Smooth muscle cell (in vitro differentiated cells): ENCODE measurements at regions not wholly inside any gene's neighbourhood (a gene's known extent, or its start where the extent isn't known, plus 50 kb on each side); places are given as distances from the start of the nearest gene placed in this dataset.
A peak's percentile ranks its signal among the peaks of the same experiment; 100 is the strongest.

Experiments used
- DNase-seq: peaks from one replicate; lab custom pipeline; 2025; ENCODE audit not compliant: unreplicated experiment; lab: John Stamatoyannopoulos, UW
- H2AFZ ChIP-seq: fragments of 200-600 bp; sonication (generic); 2 replicates; pipeline ENCODE4 v1.6.0; 2016; ENCODE audit warnings: antibody characterized with exemption, low read depth, mild to moderate bottlenecking
- H3F3A ChIP-seq: fragments of 200-600 bp; sonication (generic); 2 replicates; pipeline ENCODE4 v1.6.0; 2017; ENCODE audit warnings: antibody characterized with exemption, low read depth
- H3K27ac ChIP-seq: fragments of 200-600 bp; sonication (generic); 2 replicates; pipeline ENCODE4 v1.5.1; 2016; ENCODE audit warnings: low read depth, mild to moderate bottlenecking
- H3K27me3 ChIP-seq: fragments of 200-600 bp; sonication (generic); 2 replicates; pipeline ENCODE4 v1.6.1; 2016; ENCODE audit warnings: low read depth, mild to moderate bottlenecking
- H3K36me3 ChIP-seq: fragments of 200-600 bp; sonication (generic); 2 replicates; pipeline ENCODE4 v1.5.1; 2016; ENCODE audit warnings: low read depth
- H3K4me1 ChIP-seq: fragments of 200-600 bp; sonication (generic); 2 replicates; pipeline ENCODE4 v1.5.1; 2016; ENCODE audit warnings: low read depth
- H3K4me2 ChIP-seq: fragments of 200-600 bp; sonication (generic); 2 replicates; pipeline ENCODE4 v1.6.0; 2016; ENCODE audit warnings: mild to moderate bottlenecking
- H3K4me3 ChIP-seq: fragments of 200-600 bp; sonication (generic); 2 replicates; pipeline ENCODE4 v1.5.1; 2016; ENCODE audit warnings: mild to moderate bottlenecking
- H3K79me2 ChIP-seq: fragments of 200-600 bp; sonication (generic); 2 replicates; pipeline ENCODE4 v1.6.0; 2016; ENCODE audit warnings: low read depth, mild to moderate bottlenecking
- H3K9ac ChIP-seq: fragments of 200-600 bp; sonication (generic); 2 replicates; pipeline ENCODE4 v1.6.0; 2016; ENCODE audit warnings: low read depth
- H3K9me3 ChIP-seq: fragments of 200-600 bp; sonication (generic); replicated peaks from 2 replicates; pipeline ENCODE4 v1.5.1; 2016; ENCODE audit warnings: low read depth
- H4K20me1 ChIP-seq: fragments of 200-600 bp; sonication (generic); 2 replicates; pipeline ENCODE4 v1.6.0; 2016; ENCODE audit warnings: low read depth
- CTCF ChIP-seq: fragments of 200-600 bp; sonication (generic); IDR thresholded peaks from 2 replicates; pipeline ENCODE4 v1.5.1; 2017; ENCODE audit warnings: borderline replicate concordance, mild to moderate bottlenecking, antibody characterized with exemption; ENCODE audit not compliant: insufficient read depth, poor library complexity, severe bottlenecking
- WGBS: methylation state at CpG from one replicate; pipeline ENCODE4 v1.1.7; 2016; ENCODE audit warnings: low lambda C conversion rate; 5-methylcytosine and 5-hydroxymethylcytosine counted together

- H3K9me3 ChIP-seq: no peaks in the 10 kb centered on the region
- H3K27me3 ChIP-seq: no peaks in the 10 kb centered on the region
- no peaks in the 10 kb centered on the region for H3K36me3 ChIP-seq
- no peak for TF ChIP-seq CTCF
- 92% methylated on average over 1 of the region's 1 CpG for WGBS
- H3F3A ChIP-seq: peaks cover 8% of the 10 kb centered on the region
- H3K4me2 ChIP-seq: no peak overlapping the region
- no peaks in the 10 kb centered on the region for H4K20me1 ChIP-seq
- H3K9ac ChIP-seq: no peak overlapping the region
- no peak overlapping the region for H3K4me3 ChIP-seq
- no peak for DNase-seq
- H3K4me1 ChIP-seq: peaks cover 8% of the 10 kb centered on the region
- no peak overlapping the region for H2AFZ ChIP-seq
- H3K27ac ChIP-seq: no peak overlapping the region
- no peaks in the 10 kb centered on the region for H3K79me2 ChIP-seq
Observed at GRCh38 chr4:100294356-100294755, 104.1 kb upstream of the DDIT4L start.

- Histone ChIP-seq H4K20me1 (no peaks in the 10 kb centered on the region), H3K4me3 (no peak overlapping the region), H3K9me3 (no peaks in the 10 kb centered on the region), H3K4me1 (peaks cover 12% of the 10 kb centered on the region), H2AFZ (no peak overlapping the region), H3K9ac (no peak overlapping the region), H3K27me3 (no peaks in the 10 kb centered on the region), H3K4me2 (no peak overlapping the region), H3F3A (no peaks in the 10 kb centered on the region), H3K79me2 (no peaks in the 10 kb centered on the region), H3K27ac (no peak overlapping the region), H3K36me3 (no peaks in the 10 kb centered on the region)
- WGBS: 60% methylated on average over 2 of the region's 2 CpGs
- no peak for DNase-seq
- TF ChIP-seq CTCF: no peak
Observed at GRCh38 chr4:100290585-100290984, 100.3 kb upstream of the DDIT4L start.

GRCh38 chr4:100289946-100290345 lies 99.7 kb upstream of the DDIT4L start:
- Histone ChIP-seq H3K9ac (no peak overlapping the region), H3K4me3 (no peak overlapping the region), H3K4me2 (peak overlapping the region; percentile 21), H3K27me3 (no peaks in the 10 kb centered on the region), H3K36me3 (no peaks in the 10 kb centered on the region), H3K4me1 (peaks cover 12% of the 10 kb centered on the region), H4K20me1 (no peaks in the 10 kb centered on the region), H3F3A (no peaks in the 10 kb centered on the region), H2AFZ (peak overlapping the region; percentile 18), H3K79me2 (no peaks in the 10 kb centered on the region), H3K9me3 (no peaks in the 10 kb centered on the region), H3K27ac (no peak overlapping the region)
- no peak for TF ChIP-seq CTCF
- 78% methylated on average over 1 of the region's 1 CpG for WGBS
- DNase-seq: no peak

GRCh38 chr4:100289530-100289888 lies 99.2 kb upstream of the DDIT4L start:
- WGBS: 50% methylated on average over 1 of the region's 1 CpG
- no peak for DNase-seq

More at GRCh38 chr4:100289530-100289888, 99.2 kb upstream of the DDIT4L start:
- peak overlapping the region; percentile 21 for H3K4me2 ChIP-seq
- no peak overlapping the region for H3K9ac ChIP-seq
- TF ChIP-seq CTCF: no peak
- H3F3A ChIP-seq: no peaks in the 10 kb centered on the region
- H3K27me3 ChIP-seq: no peaks in the 10 kb centered on the region
- peaks cover 12% of the 10 kb centered on the region for H3K4me1 ChIP-seq
- no peaks in the 10 kb centered on the region for H3K79me2 ChIP-seq
- H3K27ac ChIP-seq: no peak overlapping the region
- H3K4me3 ChIP-seq: no peak overlapping the region
- H3K36me3 ChIP-seq: no peaks in the 10 kb centered on the region
- H3K9me3 ChIP-seq: no peaks in the 10 kb centered on the region
- no peaks in the 10 kb centered on the region for H4K20me1 ChIP-seq
- peak overlapping the region; percentile 18 for H2AFZ ChIP-seq
